GM12878 (cell line): ENCODE measurements at regions not wholly inside any gene's neighbourhood (a gene's known extent, or its start where the extent isn't known, plus 50 kb on each side); places are given as distances from the start of the nearest gene placed in this dataset.

Experiments used
- ATAC-seq: fragments of 200-7000 bp; cut with Tn5 transposase; 3 replicates; pipeline ENCODE4 v1.9.1; 2020; ENCODE audit warnings: mild to moderate bottlenecking, moderate library complexity
- BruUV-seq: library from RNA; stranded (reverse); fragments of 400-500 nt; replicated peaks from 2 replicates; lab custom pipeline; 2021; lab: Mats Ljungman, UMichigan
- CTCF ChIA-PET: fragments of 300-600 bp; sonication (Branson Sonifier 250); formaldehyde crosslinking; extraction: SDS; loops from one replicate; lab custom pipeline; 2021; ENCODE audit warnings: inconsistent platforms; lab: Yijun Ruan, JAX
- POLR2A ChIA-PET: fragments of 350-600 bp; formaldehyde crosslinking; extraction: SDS; loops from one replicate; lab custom pipeline; 2021; ENCODE audit warnings: inconsistent platforms; lab: Charles Lee
- RAD21 ChIA-PET: fragments of 300-600 bp; sonication (Branson Sonifier 250); formaldehyde crosslinking; loops from one replicate; lab custom pipeline; 2023; ENCODE audit warnings: antibody characterized with exemption; ENCODE audit not compliant: unreplicated experiment; lab: Charles Lee
- SMC1A ChIA-PET: fragments of 300-600 bp; sonication (Branson Sonifier 250); formaldehyde crosslinking; loops from one replicate; lab custom pipeline; 2023; ENCODE audit not compliant: unreplicated experiment, uncharacterized antibody; lab: Charles Lee
- DNase-seq: peaks from one replicate; pipeline ENCODE4 v3.0.0-alpha.2; 2011; ENCODE audit warnings: low read depth, low spot score
- FAIRE-seq: peaks from 3 replicates; lab custom pipeline; 2011; peaks lifted over from hg19 to GRCh38; lab: Jason Lieb, UNC
- H2AFZ ChIP-seq: 2 replicates; pipeline ENCODE4 v1.6.0; 2011; ENCODE audit warnings: low read depth, low read length, control low read depth; ENCODE audit not compliant: control insufficient read depth
- H3K27ac ChIP-seq: 2 replicates; pipeline ENCODE4 v1.5.1; 2011; ENCODE audit warnings: control low read depth; ENCODE audit not compliant: control insufficient read depth, insufficient read depth
- H3K27me3 ChIP-seq, 2 experiments: replicated peaks in 1 of 2; 2 replicates each; pipeline versions ENCODE4 v1.6.0 to v1.6.1; 2011; ENCODE audit warnings: low read length in 1 of 2; ENCODE audit not compliant: control insufficient read depth in 2 of 2, insufficient read depth in 2 of 2
- H3K36me3 ChIP-seq, 2 experiments: 2 replicates each; pipeline ENCODE4 v1.5.1; 2011; ENCODE audit warnings: low read length in 1 of 2; ENCODE audit not compliant: control insufficient read depth in 2 of 2, insufficient read depth in 2 of 2
- H3K4me1 ChIP-seq: 2 replicates; pipeline ENCODE4 v1.6.1; 2011; ENCODE audit warnings: mild to moderate bottlenecking, low read length, moderate library complexity, mixed read lengths; ENCODE audit not compliant: control insufficient read depth, insufficient read depth
- H3K4me2 ChIP-seq: 2 replicates; pipeline ENCODE4 v1.6.0; 2011; ENCODE audit warnings: control low read depth; ENCODE audit not compliant: control insufficient read depth, insufficient read depth
- H3K4me3 ChIP-seq: fragments of 200-600 bp; sonication (generic); 2 replicates; pipeline ENCODE4 v1.5.1; 2016
- H3K79me2 ChIP-seq: 2 replicates; pipeline ENCODE4 v1.6.0; 2011; ENCODE audit warnings: low read length; ENCODE audit not compliant: control insufficient read depth, insufficient read depth
- H3K9ac ChIP-seq: 2 replicates; pipeline ENCODE4 v1.8.0; 2011; ENCODE audit warnings: low read length, control low read depth, mixed read lengths; ENCODE audit not compliant: control insufficient read depth, insufficient read depth
- H3K9me3 ChIP-seq: replicated peaks from 3 replicates; pipeline ENCODE4 v1.5.1; 2011; ENCODE audit warnings: mild to moderate bottlenecking, low read length; ENCODE audit not compliant: control insufficient read depth, insufficient read depth
- H4K20me1 ChIP-seq: 2 replicates; pipeline ENCODE4 v1.6.0; 2011; ENCODE audit not compliant: control insufficient read depth, insufficient read depth
- CREM ChIP-seq: IDR thresholded peaks from 2 replicates; pipeline ENCODE4 v1.6.1; 2014; ENCODE audit warnings: antibody characterized with exemption, low read depth
- FOS ChIP-seq: IDR thresholded peaks from 3 replicates; pipeline ENCODE4 v1.6.1; 2011; ENCODE audit warnings: borderline replicate concordance; ENCODE audit not compliant: insufficient read length; ENCODE audit errors: extremely low read depth
- SUZ12 ChIP-seq: fragments of 200-600 bp; sonication (generic); IDR thresholded peaks from one replicate; pipeline ENCODE4 v1.6.1; 2018; ENCODE audit warnings: antibody characterized with exemption, mild to moderate bottlenecking; ENCODE audit not compliant: unreplicated experiment
- WGBS: methylation state at CpG from one replicate; pipeline ENCODE4 v1.1.6; 2016; ENCODE audit warnings: low lambda C conversion rate; ENCODE audit not compliant: insufficient replicate concordance, insufficient coverage; ENCODE audit errors: missing lambda C conversion rate; 5-methylcytosine and 5-hydroxymethylcytosine counted together
- in situ Hi-C: fragments of 300-500 bp; cut with MboI; formaldehyde crosslinking; loops from 9 replicates; pipeline ENCODE4 v1.14.3; 2018; ENCODE audit warnings: mixed read lengths
- intact Hi-C: fragments of 100-400 bp; cut with micrococcal nuclease; formaldehyde crosslinking; loops from one replicate; pipeline ENCODE4 v1.14.2; 2022; ENCODE audit not compliant: unreplicated experiment
- TF ChIP-seq, protein P1 (sequence below): IDR thresholded peaks from 2 replicates; pipeline ENCODE4 v1.6.1; 2011; ENCODE audit warnings: low read depth, mild to moderate bottlenecking, low read length, moderate library complexity, borderline replicate concordance; ENCODE audit errors: extremely low read depth
- TF ChIP-seq, protein P2 (sequence below): IDR thresholded peaks from 2 replicates; pipeline ENCODE4 v1.6.1; 2012; ENCODE audit warnings: mild to moderate bottlenecking, low read depth, low read length
- TF ChIP-seq, protein P3 (sequence below): IDR thresholded peaks from 2 replicates; pipeline ENCODE4 v1.6.1; 2012; ENCODE audit warnings: low read depth, low read length, improper control_type of control experiment
- TF ChIP-seq, protein P4 (sequence below): fragments of 450-650 bp; IDR thresholded peaks from 2 replicates; pipeline ENCODE4 v1.6.1; 2018; ENCODE audit warnings: borderline replicate concordance, mild to moderate bottlenecking; ENCODE audit not compliant: partially characterized antibody
- TF ChIP-seq, protein P5 (sequence below): fragments of 450-650 bp; IDR thresholded peaks from 2 replicates; pipeline ENCODE4 v1.6.1; 2017; ENCODE audit warnings: borderline replicate concordance
- TF ChIP-seq, protein P6 (sequence below): fragments of 150-350 bp; IDR thresholded peaks from 2 replicates; pipeline ENCODE4 v1.6.1; 2014; ENCODE audit warnings: mild to moderate bottlenecking, low read depth, low read length
- TF ChIP-seq, protein P7 (sequence below): IDR thresholded peaks from 2 replicates; pipeline ENCODE4 v1.6.1; 2012; ENCODE audit warnings: low read depth, low read length, improper control_type of control experiment

DNA sequence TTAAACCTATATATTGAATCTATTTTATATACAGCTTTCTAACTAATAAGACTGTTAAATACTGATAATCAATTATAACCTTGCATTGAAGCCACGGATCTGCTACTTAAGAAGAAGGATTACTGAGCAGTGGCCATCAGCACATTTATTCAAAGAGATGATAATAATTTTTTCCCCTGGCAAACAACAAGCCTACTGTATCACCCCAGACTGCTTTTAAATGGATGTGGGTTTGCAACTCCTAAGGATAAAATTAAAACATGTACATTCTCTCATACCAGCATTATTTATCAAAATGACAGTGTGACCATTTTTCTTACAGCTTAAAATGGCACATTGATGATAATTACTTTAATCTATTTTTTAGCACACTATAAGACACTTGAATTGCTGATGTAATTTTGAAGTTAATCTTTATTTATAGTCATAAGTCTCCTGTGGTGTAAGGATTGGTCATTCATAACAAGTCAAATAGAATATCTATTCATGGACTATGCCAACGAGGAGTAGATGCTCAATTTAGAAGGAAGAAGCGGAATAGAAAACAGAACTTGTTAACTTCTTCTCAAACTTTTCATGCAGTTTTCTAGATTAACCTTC, 517.7 kb downstream of the METTL4 start (continued):
- TF ChIP-seq, protein P1, sequence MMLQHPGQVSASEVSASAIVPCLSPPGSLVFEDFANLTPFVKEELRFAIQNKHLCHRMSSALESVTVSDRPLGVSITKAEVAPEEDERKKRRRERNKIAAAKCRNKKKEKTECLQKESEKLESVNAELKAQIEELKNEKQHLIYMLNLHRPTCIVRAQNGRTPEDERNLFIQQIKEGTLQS, result no peak
- TF ChIP-seq, protein P2, sequence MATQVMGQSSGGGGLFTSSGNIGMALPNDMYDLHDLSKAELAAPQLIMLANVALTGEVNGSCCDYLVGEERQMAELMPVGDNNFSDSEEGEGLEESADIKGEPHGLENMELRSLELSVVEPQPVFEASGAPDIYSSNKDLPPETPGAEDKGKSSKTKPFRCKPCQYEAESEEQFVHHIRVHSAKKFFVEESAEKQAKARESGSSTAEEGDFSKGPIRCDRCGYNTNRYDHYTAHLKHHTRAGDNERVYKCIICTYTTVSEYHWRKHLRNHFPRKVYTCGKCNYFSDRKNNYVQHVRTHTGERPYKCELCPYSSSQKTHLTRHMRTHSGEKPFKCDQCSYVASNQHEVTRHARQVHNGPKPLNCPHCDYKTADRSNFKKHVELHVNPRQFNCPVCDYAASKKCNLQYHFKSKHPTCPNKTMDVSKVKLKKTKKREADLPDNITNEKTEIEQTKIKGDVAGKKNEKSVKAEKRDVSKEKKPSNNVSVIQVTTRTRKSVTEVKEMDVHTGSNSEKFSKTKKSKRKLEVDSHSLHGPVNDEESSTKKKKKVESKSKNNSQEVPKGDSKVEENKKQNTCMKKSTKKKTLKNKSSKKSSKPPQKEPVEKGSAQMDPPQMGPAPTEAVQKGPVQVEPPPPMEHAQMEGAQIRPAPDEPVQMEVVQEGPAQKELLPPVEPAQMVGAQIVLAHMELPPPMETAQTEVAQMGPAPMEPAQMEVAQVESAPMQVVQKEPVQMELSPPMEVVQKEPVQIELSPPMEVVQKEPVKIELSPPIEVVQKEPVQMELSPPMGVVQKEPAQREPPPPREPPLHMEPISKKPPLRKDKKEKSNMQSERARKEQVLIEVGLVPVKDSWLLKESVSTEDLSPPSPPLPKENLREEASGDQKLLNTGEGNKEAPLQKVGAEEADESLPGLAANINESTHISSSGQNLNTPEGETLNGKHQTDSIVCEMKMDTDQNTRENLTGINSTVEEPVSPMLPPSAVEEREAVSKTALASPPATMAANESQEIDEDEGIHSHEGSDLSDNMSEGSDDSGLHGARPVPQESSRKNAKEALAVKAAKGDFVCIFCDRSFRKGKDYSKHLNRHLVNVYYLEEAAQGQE, result no peak
- TF ChIP-seq, protein P3, sequence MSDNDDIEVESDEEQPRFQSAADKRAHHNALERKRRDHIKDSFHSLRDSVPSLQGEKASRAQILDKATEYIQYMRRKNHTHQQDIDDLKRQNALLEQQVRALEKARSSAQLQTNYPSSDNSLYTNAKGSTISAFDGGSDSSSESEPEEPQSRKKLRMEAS, result no peak
- TF ChIP-seq CREM, result no peak

DNA sequence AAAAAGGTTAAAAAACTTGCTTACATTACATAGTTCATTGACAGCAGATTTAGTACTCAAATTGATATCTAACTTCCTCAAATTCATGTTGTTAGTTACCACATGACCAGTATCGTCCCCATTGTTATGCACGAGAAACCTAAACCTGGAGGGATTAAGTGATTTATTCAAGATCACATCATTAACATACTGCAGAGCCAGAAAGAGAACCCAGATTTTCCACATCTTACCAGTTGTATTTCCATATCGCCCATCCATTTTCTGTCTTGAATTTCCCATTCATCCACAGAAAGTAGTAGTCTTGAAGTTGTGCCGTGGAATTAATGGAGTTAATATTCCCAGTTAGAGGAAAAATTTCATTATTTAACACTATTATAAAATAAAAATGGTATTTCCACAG, 512.0 kb downstream of the METTL4 start:
- intact Hi-C loops (no loop called here), in situ Hi-C loops (no loop called here)
- Histone ChIP-seq H3K4me1 (no peaks in the 10 kb centered on the region), H3K9ac (no peak overlapping the region), H3K27me3 (no peaks in the 10 kb centered on the region; a peak in 1 of 4 replicates), H2AFZ (no peak overlapping the region), H4K20me1 (no peaks in the 10 kb centered on the region), H3K27ac (no peak overlapping the region), H3K36me3 (no peaks in the 10 kb centered on the region), H3K4me3 (no peak overlapping the region), H3K9me3 (no peaks in the 10 kb centered on the region), H3K4me2 (no peak overlapping the region), H3K79me2 (no peaks in the 10 kb centered on the region)
- FAIRE-seq (no peak), DNase-seq (no peak), ATAC-seq (no peak)
- WGBS, result 11% methylated on average over 4 of the region's 4 CpGs
- ChIA-PET CTCF (no interaction called here), POLR2A (no interaction called here), SMC1A (no interaction called here), RAD21 (no interaction called here)
- no TSS peak for BruUV-seq
- no peak for TF ChIP-seq FOS
- TF ChIP-seq, protein P4, sequence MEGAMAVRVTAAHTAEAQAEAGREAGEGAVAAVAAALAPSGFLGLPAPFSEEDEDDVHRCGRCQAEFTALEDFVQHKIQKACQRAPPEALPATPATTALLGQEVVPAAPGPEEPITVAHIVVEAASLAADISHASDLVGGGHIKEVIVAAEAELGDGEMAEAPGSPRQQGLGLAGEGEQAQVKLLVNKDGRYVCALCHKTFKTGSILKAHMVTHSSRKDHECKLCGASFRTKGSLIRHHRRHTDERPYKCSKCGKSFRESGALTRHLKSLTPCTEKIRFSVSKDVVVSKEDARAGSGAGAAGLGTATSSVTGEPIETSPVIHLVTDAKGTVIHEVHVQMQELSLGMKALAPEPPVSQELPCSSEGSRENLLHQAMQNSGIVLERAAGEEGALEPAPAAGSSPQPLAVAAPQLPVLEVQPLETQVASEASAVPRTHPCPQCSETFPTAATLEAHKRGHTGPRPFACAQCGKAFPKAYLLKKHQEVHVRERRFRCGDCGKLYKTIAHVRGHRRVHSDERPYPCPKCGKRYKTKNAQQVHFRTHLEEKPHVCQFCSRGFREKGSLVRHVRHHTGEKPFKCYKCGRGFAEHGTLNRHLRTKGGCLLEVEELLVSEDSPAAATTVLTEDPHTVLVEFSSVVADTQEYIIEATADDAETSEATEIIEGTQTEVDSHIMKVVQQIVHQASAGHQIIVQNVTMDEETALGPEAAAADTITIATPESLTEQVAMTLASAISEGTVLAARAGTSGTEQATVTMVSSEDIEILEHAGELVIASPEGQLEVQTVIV, result no peak
- TF ChIP-seq, protein P5, sequence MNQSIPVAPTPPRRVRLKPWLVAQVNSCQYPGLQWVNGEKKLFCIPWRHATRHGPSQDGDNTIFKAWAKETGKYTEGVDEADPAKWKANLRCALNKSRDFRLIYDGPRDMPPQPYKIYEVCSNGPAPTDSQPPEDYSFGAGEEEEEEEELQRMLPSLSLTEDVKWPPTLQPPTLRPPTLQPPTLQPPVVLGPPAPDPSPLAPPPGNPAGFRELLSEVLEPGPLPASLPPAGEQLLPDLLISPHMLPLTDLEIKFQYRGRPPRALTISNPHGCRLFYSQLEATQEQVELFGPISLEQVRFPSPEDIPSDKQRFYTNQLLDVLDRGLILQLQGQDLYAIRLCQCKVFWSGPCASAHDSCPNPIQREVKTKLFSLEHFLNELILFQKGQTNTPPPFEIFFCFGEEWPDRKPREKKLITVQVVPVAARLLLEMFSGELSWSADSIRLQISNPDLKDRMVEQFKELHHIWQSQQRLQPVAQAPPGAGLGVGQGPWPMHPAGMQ, result no peak
- TF ChIP-seq, protein P3, result no peak
- TF ChIP-seq, protein P6, sequence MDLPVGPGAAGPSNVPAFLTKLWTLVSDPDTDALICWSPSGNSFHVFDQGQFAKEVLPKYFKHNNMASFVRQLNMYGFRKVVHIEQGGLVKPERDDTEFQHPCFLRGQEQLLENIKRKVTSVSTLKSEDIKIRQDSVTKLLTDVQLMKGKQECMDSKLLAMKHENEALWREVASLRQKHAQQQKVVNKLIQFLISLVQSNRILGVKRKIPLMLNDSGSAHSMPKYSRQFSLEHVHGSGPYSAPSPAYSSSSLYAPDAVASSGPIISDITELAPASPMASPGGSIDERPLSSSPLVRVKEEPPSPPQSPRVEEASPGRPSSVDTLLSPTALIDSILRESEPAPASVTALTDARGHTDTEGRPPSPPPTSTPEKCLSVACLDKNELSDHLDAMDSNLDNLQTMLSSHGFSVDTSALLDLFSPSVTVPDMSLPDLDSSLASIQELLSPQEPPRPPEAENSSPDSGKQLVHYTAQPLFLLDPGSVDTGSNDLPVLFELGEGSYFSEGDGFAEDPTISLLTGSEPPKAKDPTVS, result no peak
- no peak for TF ChIP-seq SUZ12
- TF ChIP-seq, protein P7, sequence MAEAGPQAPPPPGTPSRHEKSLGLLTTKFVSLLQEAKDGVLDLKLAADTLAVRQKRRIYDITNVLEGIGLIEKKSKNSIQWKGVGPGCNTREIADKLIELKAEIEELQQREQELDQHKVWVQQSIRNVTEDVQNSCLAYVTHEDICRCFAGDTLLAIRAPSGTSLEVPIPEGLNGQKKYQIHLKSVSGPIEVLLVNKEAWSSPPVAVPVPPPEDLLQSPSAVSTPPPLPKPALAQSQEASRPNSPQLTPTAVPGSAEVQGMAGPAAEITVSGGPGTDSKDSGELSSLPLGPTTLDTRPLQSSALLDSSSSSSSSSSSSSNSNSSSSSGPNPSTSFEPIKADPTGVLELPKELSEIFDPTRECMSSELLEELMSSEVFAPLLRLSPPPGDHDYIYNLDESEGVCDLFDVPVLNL, result no peak
